ENCODE measurements at regions not wholly inside any gene's neighbourhood (a gene's known extent, or its start where the extent isn't known, plus 50 kb on each side); places are given as distances from the start of the nearest gene placed in this dataset.
A peak's percentile ranks its signal among the peaks of the same experiment; 100 is the strongest.
"Not testable (repeated sequence)": the region's sequence is repeated elsewhere in the genome, so short reads cannot be mapped to it uniquely, and the experiment has no call there.

DNA sequence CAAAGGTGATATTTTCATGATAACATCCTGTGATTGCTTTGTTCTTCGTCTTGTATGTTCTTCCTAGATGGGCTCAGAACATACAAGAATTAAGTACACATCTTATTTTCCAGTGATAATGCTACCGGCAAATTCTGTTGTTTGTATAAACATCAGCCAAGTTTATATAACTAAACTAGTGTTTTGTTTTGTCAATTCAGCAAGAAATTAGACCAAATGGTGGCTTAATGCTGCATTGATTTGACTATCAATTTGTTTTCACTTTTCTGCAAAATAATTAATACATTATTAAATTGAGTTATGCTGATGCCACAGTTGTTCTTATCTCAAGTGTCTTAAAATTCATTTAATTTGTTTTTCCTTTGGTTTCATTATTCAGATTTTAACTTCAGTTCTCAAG is 177.7 kb downstream of the OR4F29 start:
- CTCF ChIA-PET; POLR2A ChIA-PET (ENCODE audit: low non-redundant PET); H3K27ac ChIP-seq; DNase-seq (ENCODE audit: low spot score): not testable (repeated sequence)

DNA sequence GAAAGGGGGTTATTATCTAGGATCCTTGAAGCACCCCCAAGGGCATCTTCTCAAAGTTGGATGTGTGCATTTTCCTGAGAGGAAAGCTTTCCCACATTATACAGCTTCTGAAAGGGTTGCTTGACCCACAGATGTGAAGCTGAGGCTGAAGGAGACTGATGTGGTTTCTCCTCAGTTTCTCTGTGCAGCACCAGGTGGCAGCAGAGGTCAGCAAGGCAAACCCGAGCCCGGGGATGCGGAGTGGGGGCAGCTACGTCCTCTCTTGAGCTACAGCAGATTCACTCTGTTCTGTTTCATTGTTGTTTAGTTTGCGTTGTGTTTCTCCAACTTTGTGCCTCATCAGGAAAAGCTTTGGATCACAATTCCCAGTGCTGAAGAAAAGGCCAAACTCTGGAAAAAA is 183.7 kb downstream of the OR4F29 start:
- DNase-seq (ENCODE audit: low spot score); POLR2A ChIA-PET (ENCODE audit: low non-redundant PET); CTCF ChIA-PET; H3K27ac ChIP-seq: not testable (repeated sequence)
- TF ChIP-seq, protein P1, sequence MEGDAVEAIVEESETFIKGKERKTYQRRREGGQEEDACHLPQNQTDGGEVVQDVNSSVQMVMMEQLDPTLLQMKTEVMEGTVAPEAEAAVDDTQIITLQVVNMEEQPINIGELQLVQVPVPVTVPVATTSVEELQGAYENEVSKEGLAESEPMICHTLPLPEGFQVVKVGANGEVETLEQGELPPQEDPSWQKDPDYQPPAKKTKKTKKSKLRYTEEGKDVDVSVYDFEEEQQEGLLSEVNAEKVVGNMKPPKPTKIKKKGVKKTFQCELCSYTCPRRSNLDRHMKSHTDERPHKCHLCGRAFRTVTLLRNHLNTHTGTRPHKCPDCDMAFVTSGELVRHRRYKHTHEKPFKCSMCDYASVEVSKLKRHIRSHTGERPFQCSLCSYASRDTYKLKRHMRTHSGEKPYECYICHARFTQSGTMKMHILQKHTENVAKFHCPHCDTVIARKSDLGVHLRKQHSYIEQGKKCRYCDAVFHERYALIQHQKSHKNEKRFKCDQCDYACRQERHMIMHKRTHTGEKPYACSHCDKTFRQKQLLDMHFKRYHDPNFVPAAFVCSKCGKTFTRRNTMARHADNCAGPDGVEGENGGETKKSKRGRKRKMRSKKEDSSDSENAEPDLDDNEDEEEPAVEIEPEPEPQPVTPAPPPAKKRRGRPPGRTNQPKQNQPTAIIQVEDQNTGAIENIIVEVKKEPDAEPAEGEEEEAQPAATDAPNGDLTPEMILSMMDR (conservative IDR thresholded peaks at IDR 0.05; ENCODE audit: low read depth) = peak; percentile 63

Measured in RWPE1 (cell line).